ENCODE measurements at regions not wholly inside any gene's neighbourhood (a gene's known extent, or its start where the extent isn't known, plus 50 kb on each side); places are given as distances from the start of the nearest gene placed in this dataset.

GRCh38 chr4:85302193-85302736 is 172.7 kb upstream of the ARHGAP24 start:
- no peak overlapping the region for H3K4me2 ChIP-seq (ENCODE audit: low read length)
- H3K9ac ChIP-seq (ENCODE audit: low read length): no peak overlapping the region
- POLR2A ChIA-PET (ENCODE audit: unreplicated experiment): no interaction called here
- CTCF ChIA-PET: no interaction called here
- H3K4me3 ChIP-seq (ENCODE audit: low read length): no peak overlapping the region
- no peaks in the 10 kb centered on the region for H3K9me2 ChIP-seq (replicated peaks; ENCODE audit: low read length)
- H3K9me3 ChIP-seq (ENCODE audit: low read length): no peaks in the 10 kb centered on the region
- H4K20me1 ChIP-seq (ENCODE audit: low read length): no peaks in the 10 kb centered on the region
- H3F3A ChIP-seq (ENCODE audit: low read length, unreplicated experiment): no peaks in the 10 kb centered on the region
- no peaks in the 10 kb centered on the region for H3K79me2 ChIP-seq (ENCODE audit: low read length)
- no peaks in the 10 kb centered on the region for H3K36me3 ChIP-seq (ENCODE audit: low read depth, low read length)
- TF ChIP-seq EZH2 (IDR thresholded peaks at IDR 0.05; ENCODE audit: low read length, unreplicated experiment) (no peak), EZH2phosphoT487 (IDR thresholded peaks at IDR 0.05; ENCODE audit: borderline replicate concordance, low read length) (no peak)
- H3K4me1 ChIP-seq (ENCODE audit: insufficient read depth, low read length): no peaks in the 10 kb centered on the region
- DNase-seq: no peak
- no peak overlapping the region for H3K27ac ChIP-seq (ENCODE audit: low read length)
- no TSS peak for BruUV-seq (replicated peaks)
- H3K27me3 ChIP-seq (ENCODE audit: low read length): no peaks in the 10 kb centered on the region
- no peak for ATAC-seq
- no peak overlapping the region for H2AFZ ChIP-seq (ENCODE audit: low read length)
- intact Hi-C loops (cut with micrococcal nuclease): no loop called here

DNA sequence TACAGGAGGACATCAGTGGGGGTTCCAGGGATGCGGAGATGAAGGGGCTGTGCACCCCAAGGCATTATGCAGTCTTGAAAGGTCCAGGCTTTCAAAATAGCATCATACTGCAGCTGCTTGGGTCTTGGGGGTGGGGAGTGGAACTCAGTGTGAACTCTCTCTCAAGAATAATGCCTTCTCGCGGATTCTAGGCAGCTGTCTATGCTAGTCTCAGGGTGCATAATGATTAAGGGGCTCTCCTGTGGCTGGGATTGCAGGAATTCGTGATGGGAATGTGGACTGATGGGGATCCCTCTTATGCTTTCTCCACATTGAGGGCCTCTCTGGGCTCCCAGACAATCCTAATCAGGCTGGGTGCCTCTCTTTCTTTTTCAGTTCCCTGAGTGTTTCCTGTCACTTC is 172.2 kb upstream of the ARHGAP24 start:
- Histone ChIP-seq H3K27ac (ENCODE audit: low read length) (no peak overlapping the region), H3K9me2 (replicated peaks; ENCODE audit: low read length) (no peaks in the 10 kb centered on the region), H3K36me3 (ENCODE audit: low read depth, low read length) (no peaks in the 10 kb centered on the region), H4K20me1 (ENCODE audit: low read length) (no peaks in the 10 kb centered on the region), H3K4me1 (ENCODE audit: insufficient read depth, low read length) (no peaks in the 10 kb centered on the region), H3K9ac (ENCODE audit: low read length) (no peak overlapping the region), H3K4me2 (ENCODE audit: low read length) (no peak overlapping the region), H2AFZ (ENCODE audit: low read length) (no peak overlapping the region), H3K79me2 (ENCODE audit: low read length) (no peaks in the 10 kb centered on the region), H3F3A (ENCODE audit: low read length, unreplicated experiment) (no peaks in the 10 kb centered on the region), H3K27me3 (ENCODE audit: low read length) (no peaks in the 10 kb centered on the region), H3K4me3 (ENCODE audit: low read length) (no peak overlapping the region), H3K9me3 (ENCODE audit: low read length) (no peaks in the 10 kb centered on the region)
- intact Hi-C loops (cut with micrococcal nuclease): no loop called here
- ChIA-PET CTCF (no interaction called here), POLR2A (ENCODE audit: unreplicated experiment) (no interaction called here)
- TF ChIP-seq EZH2 (IDR thresholded peaks at IDR 0.05; ENCODE audit: low read length, unreplicated experiment) (no peak), EZH2phosphoT487 (IDR thresholded peaks at IDR 0.05; ENCODE audit: borderline replicate concordance, low read length) (no peak), CTCF (conservative IDR thresholded peaks at IDR 0.05; ENCODE audit: low read depth, low read length) (no peak)
- ATAC-seq: no peak
- no TSS peak for BruUV-seq (replicated peaks)
- DNase-seq: no peak

GRCh38 chr4:85318415-85318814 is 156.5 kb upstream of the ARHGAP24 start:
- no peak overlapping the region for H2AFZ ChIP-seq (ENCODE audit: low read length)
- no peak overlapping the region for H3K9ac ChIP-seq (ENCODE audit: low read length)
- DNase-seq: peak; percentile 19
- H3K9me3 ChIP-seq (ENCODE audit: low read length): no peaks in the 10 kb centered on the region
- TF ChIP-seq EZH2phosphoT487 (IDR thresholded peaks at IDR 0.05; ENCODE audit: borderline replicate concordance, low read length) (no peak), CTCF (conservative IDR thresholded peaks at IDR 0.05; ENCODE audit: low read depth, low read length) (no peak), EZH2 (IDR thresholded peaks at IDR 0.05; ENCODE audit: low read length, unreplicated experiment) (no peak)
- no peak overlapping the region for H3K27ac ChIP-seq (ENCODE audit: low read length)
- ATAC-seq: peak; percentile 29; the same call in 1 of the 2 replicates
- H3K4me1 ChIP-seq (ENCODE audit: insufficient read depth, low read length): no peaks in the 10 kb centered on the region
- no peaks in the 10 kb centered on the region for H4K20me1 ChIP-seq (ENCODE audit: low read length)
- intact Hi-C loops (cut with micrococcal nuclease): loop anchor here (1.0 kb wide), 1 partner anchor 171 kb away; no protein-coding TSS in a partner anchor
- H3K36me3 ChIP-seq (ENCODE audit: low read depth, low read length): no peaks in the 10 kb centered on the region
- POLR2A ChIA-PET (ENCODE audit: unreplicated experiment): no interaction called here
- no peaks in the 10 kb centered on the region for H3F3A ChIP-seq (ENCODE audit: low read length, unreplicated experiment)
- no peak overlapping the region for H3K4me3 ChIP-seq (ENCODE audit: low read length)
- CTCF ChIA-PET: interaction anchor here (0.9 kb wide), 1 partner anchor 190 kb away, joined by 3 read pairs; no protein-coding TSS in a partner anchor
- no peaks in the 10 kb centered on the region for H3K79me2 ChIP-seq (ENCODE audit: low read length)
- no peaks in the 10 kb centered on the region for H3K27me3 ChIP-seq (ENCODE audit: low read length)
- BruUV-seq (replicated peaks): no TSS peak
- no peak overlapping the region for H3K4me2 ChIP-seq (ENCODE audit: low read length)
- no peaks in the 10 kb centered on the region for H3K9me2 ChIP-seq (replicated peaks; ENCODE audit: low read length)
